WTC11 (cell line): ENCODE measurements at regions not wholly inside any gene's neighbourhood (a gene's known extent, or its start where the extent isn't known, plus 50 kb on each side); places are given as distances from the start of the nearest gene placed in this dataset.

Experiments used
- ATAC-seq: fragments of 200-7000 bp; cut with Tn5 transposase; 2 replicates; pipeline ENCODE4 v1.10.0; 2021; ENCODE audit warnings: mild to moderate bottlenecking, moderate library complexity
- CTCF ChIA-PET: fragments of 300-600 bp; sonication (Branson Sonifier 250); formaldehyde crosslinking; loops from one replicate; lab custom pipeline; 2021; ENCODE audit warnings: antibody characterized with exemption; lab: Charles Lee
- POLR2A ChIA-PET: fragments of 350-600 bp; sonication (Branson Sonifier 250); formaldehyde crosslinking; loops from one replicate; lab custom pipeline; 2021; ENCODE audit warnings: antibody characterized with exemption; lab: Charles Lee
- DNase-seq: peaks from one replicate; pipeline ENCODE4 v3.0.0; 2021; ENCODE audit warnings: low spot score
- H3K27ac Mint-ChIP-seq: 2 replicates; pipeline ENCODE4 v1.8.0; 2021; ENCODE audit warnings: mixed read lengths
- H3K27me3 Mint-ChIP-seq: 2 replicates; pipeline ENCODE4 v1.8.0; 2021; ENCODE audit warnings: low read depth, mild to moderate bottlenecking, moderate library complexity, mixed read lengths
- H3K36me3 Mint-ChIP-seq: 2 replicates; pipeline ENCODE4 v1.8.0; 2021; ENCODE audit warnings: mixed read lengths
- H3K4me1 Mint-ChIP-seq: 2 replicates; pipeline ENCODE4 v1.8.0; 2022; ENCODE audit warnings: mixed read lengths
- H3K4me3 Mint-ChIP-seq: 2 replicates; pipeline ENCODE4 v1.8.0; 2021; ENCODE audit warnings: mild to moderate bottlenecking, moderate library complexity, mixed read lengths
- H3K9me3 Mint-ChIP-seq: 2 replicates; pipeline ENCODE4 v1.8.0; 2021; ENCODE audit warnings: mixed read lengths
- ELF4 ChIP-seq: sonication (generic); formaldehyde crosslinking; IDR thresholded peaks from 2 replicates; pipeline ENCODE4 v1.8.1; 2022; ENCODE audit warnings: low read depth, mild to moderate bottlenecking, moderate library complexity, missing genetic modification reagents
- GABPB1 ChIP-seq: sonication (generic); formaldehyde crosslinking; IDR thresholded peaks from 2 replicates; pipeline ENCODE4 v1.8.1; 2023; ENCODE audit warnings: mild to moderate bottlenecking, missing genetic modification reagents
- RELA ChIP-seq: sonication (generic); formaldehyde crosslinking; IDR thresholded peaks from 2 replicates; pipeline ENCODE4 v1.8.1; 2022; ENCODE audit warnings: missing genetic modification reagents, mild to moderate bottlenecking, borderline replicate concordance
- RORB ChIP-seq: fragments of 250-450 bp; sonication (Bioruptor Pico); IDR thresholded peaks from 2 replicates; pipeline ENCODE4 v1.9.0; 2021; ENCODE audit warnings: mild to moderate bottlenecking
- TEAD4 ChIP-seq: sonication (generic); formaldehyde crosslinking; IDR thresholded peaks from 2 replicates; pipeline ENCODE4 v1.8.0; 2022; ENCODE audit warnings: mild to moderate bottlenecking, missing genetic modification reagents
- ZNF317 ChIP-seq: sonication (generic); formaldehyde crosslinking; IDR thresholded peaks from 2 replicates; pipeline ENCODE4 v1.8.1; 2023; ENCODE audit warnings: low read depth, mild to moderate bottlenecking, moderate library complexity, missing genetic modification reagents, borderline replicate concordance
- ZNF416 ChIP-seq: fragments of 250-450 bp; sonication (Bioruptor Pico); IDR thresholded peaks from 2 replicates; pipeline ENCODE4 v1.9.0; 2021; ENCODE audit warnings: mild to moderate bottlenecking, inconsistent platforms
- TF ChIP-seq, protein P1 (sequence below): sonication (generic); formaldehyde crosslinking; IDR thresholded peaks from 2 replicates; pipeline ENCODE4 v1.8.1; 2023; ENCODE audit warnings: mild to moderate bottlenecking, missing genetic modification reagents
- TF ChIP-seq, protein P2 (sequence below): sonication (generic); formaldehyde crosslinking; IDR thresholded peaks from 2 replicates; pipeline ENCODE4 v1.8.1; 2022; ENCODE audit warnings: mild to moderate bottlenecking, moderate library complexity, missing genetic modification reagents
- TF ChIP-seq, protein P3 (sequence below): fragments of 250-450 bp; sonication (Bioruptor Pico); IDR thresholded peaks from 2 replicates; pipeline ENCODE4 v1.9.0; 2021; ENCODE audit warnings: moderate library complexity, mild to moderate bottlenecking, inconsistent platforms, borderline replicate concordance
- TF ChIP-seq, protein P4 (sequence below): sonication (generic); formaldehyde crosslinking; IDR thresholded peaks from 2 replicates; pipeline ENCODE4 v1.8.1; 2022; ENCODE audit warnings: low read depth, mild to moderate bottlenecking, moderate library complexity, missing genetic modification reagents, borderline replicate concordance
- TF ChIP-seq, protein P5 (sequence below): sonication (generic); formaldehyde crosslinking; conservative IDR thresholded peaks from 2 replicates; pipeline ENCODE4 v1.8.1; 2023; ENCODE audit warnings: mild to moderate bottlenecking, low read depth, missing genetic modification reagents, moderate library complexity
- TF ChIP-seq, protein P6 (sequence below): sonication (generic); formaldehyde crosslinking; IDR thresholded peaks from 2 replicates; pipeline ENCODE4 v1.8.0; 2022; ENCODE audit warnings: mild to moderate bottlenecking, missing genetic modification reagents
- TF ChIP-seq, protein P7 (sequence below): sonication (generic); formaldehyde crosslinking; IDR thresholded peaks from 2 replicates; pipeline ENCODE4 v1.8.1; 2023; ENCODE audit warnings: mild to moderate bottlenecking, missing genetic modification reagents, moderate library complexity

DNA sequence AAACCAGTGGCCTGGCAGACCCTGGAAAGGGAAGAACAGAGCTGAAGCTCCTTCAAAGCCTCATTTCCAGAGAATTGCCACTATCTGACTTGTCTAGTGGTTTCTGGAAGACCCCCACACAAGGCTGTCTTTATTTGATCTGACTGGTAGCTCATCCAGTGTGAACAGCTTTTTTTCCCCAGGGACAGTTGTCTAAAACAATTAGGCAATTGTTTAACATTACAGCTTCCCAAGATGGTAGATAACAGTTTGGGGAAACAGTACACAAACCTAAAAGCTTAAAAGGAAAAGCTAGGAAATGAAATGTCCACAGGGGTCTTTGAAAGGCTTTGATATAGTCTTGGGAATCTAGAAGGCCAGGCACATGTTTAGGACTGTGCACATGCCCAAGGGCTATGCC is 203.4 kb upstream of the CTBP2 start:
- no peak overlapping the region for H3K4me3 Mint-ChIP-seq
- TF ChIP-seq, protein P1, sequence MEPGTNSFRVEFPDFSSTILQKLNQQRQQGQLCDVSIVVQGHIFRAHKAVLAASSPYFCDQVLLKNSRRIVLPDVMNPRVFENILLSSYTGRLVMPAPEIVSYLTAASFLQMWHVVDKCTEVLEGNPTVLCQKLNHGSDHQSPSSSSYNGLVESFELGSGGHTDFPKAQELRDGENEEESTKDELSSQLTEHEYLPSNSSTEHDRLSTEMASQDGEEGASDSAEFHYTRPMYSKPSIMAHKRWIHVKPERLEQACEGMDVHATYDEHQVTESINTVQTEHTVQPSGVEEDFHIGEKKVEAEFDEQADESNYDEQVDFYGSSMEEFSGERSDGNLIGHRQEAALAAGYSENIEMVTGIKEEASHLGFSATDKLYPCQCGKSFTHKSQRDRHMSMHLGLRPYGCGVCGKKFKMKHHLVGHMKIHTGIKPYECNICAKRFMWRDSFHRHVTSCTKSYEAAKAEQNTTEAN, result no peak
- no peak for TF ChIP-seq ZNF317 (CRISPR knock-in tag)
- TF ChIP-seq, protein P2, sequence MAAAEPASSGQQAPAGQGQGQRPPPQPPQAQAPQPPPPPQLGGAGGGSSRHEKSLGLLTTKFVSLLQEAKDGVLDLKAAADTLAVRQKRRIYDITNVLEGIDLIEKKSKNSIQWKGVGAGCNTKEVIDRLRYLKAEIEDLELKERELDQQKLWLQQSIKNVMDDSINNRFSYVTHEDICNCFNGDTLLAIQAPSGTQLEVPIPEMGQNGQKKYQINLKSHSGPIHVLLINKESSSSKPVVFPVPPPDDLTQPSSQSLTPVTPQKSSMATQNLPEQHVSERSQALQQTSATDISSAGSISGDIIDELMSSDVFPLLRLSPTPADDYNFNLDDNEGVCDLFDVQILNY (CRISPR knock-in tag), result no peak
- TF ChIP-seq, protein P3, sequence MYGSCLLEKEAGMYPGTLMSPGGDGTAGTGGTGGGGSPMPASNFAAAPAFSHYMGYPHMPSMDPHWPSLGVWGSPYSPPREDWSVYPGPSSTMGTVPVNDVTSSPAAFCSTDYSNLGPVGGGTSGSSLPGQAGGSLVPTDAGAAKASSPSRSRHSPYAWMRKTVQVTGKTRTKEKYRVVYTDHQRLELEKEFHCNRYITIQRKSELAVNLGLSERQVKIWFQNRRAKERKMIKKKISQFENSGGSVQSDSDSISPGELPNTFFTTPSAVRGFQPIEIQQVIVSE, result no peak
- TF ChIP-seq, protein P4, sequence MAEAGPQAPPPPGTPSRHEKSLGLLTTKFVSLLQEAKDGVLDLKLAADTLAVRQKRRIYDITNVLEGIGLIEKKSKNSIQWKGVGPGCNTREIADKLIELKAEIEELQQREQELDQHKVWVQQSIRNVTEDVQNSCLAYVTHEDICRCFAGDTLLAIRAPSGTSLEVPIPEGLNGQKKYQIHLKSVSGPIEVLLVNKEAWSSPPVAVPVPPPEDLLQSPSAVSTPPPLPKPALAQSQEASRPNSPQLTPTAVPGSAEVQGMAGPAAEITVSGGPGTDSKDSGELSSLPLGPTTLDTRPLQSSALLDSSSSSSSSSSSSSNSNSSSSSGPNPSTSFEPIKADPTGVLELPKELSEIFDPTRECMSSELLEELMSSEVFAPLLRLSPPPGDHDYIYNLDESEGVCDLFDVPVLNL (CRISPR knock-in tag), result no peak
- no peak for TF ChIP-seq GABPB1 (CRISPR knock-in tag)
- TF ChIP-seq ELF4 (CRISPR knock-in tag), result no peak
- TF ChIP-seq, protein P5, sequence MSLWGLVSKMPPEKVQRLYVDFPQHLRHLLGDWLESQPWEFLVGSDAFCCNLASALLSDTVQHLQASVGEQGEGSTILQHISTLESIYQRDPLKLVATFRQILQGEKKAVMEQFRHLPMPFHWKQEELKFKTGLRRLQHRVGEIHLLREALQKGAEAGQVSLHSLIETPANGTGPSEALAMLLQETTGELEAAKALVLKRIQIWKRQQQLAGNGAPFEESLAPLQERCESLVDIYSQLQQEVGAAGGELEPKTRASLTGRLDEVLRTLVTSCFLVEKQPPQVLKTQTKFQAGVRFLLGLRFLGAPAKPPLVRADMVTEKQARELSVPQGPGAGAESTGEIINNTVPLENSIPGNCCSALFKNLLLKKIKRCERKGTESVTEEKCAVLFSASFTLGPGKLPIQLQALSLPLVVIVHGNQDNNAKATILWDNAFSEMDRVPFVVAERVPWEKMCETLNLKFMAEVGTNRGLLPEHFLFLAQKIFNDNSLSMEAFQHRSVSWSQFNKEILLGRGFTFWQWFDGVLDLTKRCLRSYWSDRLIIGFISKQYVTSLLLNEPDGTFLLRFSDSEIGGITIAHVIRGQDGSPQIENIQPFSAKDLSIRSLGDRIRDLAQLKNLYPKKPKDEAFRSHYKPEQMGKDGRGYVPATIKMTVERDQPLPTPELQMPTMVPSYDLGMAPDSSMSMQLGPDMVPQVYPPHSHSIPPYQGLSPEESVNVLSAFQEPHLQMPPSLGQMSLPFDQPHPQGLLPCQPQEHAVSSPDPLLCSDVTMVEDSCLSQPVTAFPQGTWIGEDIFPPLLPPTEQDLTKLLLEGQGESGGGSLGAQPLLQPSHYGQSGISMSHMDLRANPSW (CRISPR knock-in tag), result no peak
- TF ChIP-seq RORB (CRISPR knock-in tag), result no peak
- no peak for TF ChIP-seq RELA
- POLR2A ChIA-PET, result no interaction called here
- H3K4me1 Mint-ChIP-seq, result no peaks in the 10 kb centered on the region
- ATAC-seq (no peak), DNase-seq (no peak)
- peaks cover 23% of the 10 kb centered on the region for H3K9me3 Mint-ChIP-seq
- H3K36me3 Mint-ChIP-seq, result peaks cover 8% of the 10 kb centered on the region
- H3K27ac Mint-ChIP-seq, result no peak overlapping the region
- peaks cover 7% of the 10 kb centered on the region for H3K27me3 Mint-ChIP-seq
- CTCF ChIA-PET, result interaction anchor here (1.2 kb wide), 1 partner anchor 9 kb away, joined by 3 read pairs; no protein-coding TSS in a partner anchor

DNA sequence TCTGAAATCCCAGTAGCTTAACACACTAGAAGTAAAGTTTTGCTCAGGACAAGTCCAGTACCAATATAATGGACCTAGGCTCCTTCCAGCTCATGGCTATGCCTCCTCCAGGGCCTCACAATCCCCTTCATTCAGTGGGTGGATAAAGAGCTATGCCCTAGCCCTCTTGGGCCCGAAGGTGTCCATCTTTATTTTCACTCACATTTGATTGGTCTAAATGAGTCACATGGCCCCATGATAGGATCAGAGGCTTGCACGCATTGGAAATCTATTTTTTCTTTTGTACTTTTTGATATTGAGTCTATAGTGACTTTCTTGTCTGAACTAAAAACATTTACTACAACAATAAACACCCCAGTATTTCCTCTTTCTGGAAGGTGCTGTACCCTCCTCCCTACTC is 202.6 kb upstream of the CTBP2 start:
- ChIA-PET CTCF (interaction anchor here (1.2 kb wide), 1 partner anchor 10 kb away, joined by 3 read pairs; no protein-coding TSS in a partner anchor), POLR2A (interaction anchor here (0.5 kb wide), 1 partner anchor 8 kb away, joined by 4 read pairs; no protein-coding TSS in a partner anchor)
- DNase-seq (no peak), ATAC-seq (no peak)
- no peak overlapping the region for H3K27ac Mint-ChIP-seq
- peaks cover 9% of the 10 kb centered on the region for H3K27me3 Mint-ChIP-seq
- TF ChIP-seq, protein P6, sequence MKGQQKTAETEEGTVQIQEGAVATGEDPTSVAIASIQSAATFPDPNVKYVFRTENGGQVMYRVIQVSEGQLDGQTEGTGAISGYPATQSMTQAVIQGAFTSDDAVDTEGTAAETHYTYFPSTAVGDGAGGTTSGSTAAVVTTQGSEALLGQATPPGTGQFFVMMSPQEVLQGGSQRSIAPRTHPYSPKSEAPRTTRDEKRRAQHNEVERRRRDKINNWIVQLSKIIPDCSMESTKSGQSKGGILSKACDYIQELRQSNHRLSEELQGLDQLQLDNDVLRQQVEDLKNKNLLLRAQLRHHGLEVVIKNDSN (CRISPR knock-in tag), result no peak
- TF ChIP-seq TEAD4 (CRISPR knock-in tag) (no peak), ZNF416 (CRISPR knock-in tag) (no peak)
- TF ChIP-seq, protein P7, sequence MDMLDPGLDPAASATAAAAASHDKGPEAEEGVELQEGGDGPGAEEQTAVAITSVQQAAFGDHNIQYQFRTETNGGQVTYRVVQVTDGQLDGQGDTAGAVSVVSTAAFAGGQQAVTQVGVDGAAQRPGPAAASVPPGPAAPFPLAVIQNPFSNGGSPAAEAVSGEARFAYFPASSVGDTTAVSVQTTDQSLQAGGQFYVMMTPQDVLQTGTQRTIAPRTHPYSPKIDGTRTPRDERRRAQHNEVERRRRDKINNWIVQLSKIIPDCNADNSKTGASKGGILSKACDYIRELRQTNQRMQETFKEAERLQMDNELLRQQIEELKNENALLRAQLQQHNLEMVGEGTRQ, result peak; percentile 30; the same call in 1 of the 2 replicates
- peaks cover 29% of the 10 kb centered on the region for H3K9me3 Mint-ChIP-seq
- H3K4me1 Mint-ChIP-seq, result no peaks in the 10 kb centered on the region
- no peak overlapping the region for H3K4me3 Mint-ChIP-seq
- H3K36me3 Mint-ChIP-seq, result peaks cover 14% of the 10 kb centered on the region
